ENCODE measurements at regions not wholly inside any gene's neighbourhood (a gene's known extent, or its start where the extent isn't known, plus 50 kb on each side); places are given as distances from the start of the nearest gene placed in this dataset.

DNA sequence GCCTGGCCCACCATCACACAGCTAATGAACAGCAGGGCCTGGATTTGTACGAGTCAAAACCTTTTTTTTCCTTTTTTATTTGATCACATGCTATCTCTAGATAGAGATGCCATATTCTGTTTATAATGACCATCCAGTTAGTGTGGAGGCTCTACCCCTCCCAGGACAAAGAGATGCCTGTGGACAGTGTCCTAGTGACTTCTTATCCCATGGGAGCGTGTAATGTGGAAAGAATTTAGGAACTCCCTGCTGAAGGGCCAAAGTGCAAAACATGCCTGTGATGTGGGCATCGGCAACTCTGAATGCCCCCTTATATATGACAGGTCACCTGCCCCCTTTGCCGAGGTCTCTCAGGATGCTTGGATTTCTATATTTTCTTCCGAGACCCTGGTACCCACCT, 292.2 kb downstream of the RRAGC start:
- TF ChIP-seq TAF1 (IDR thresholded peaks at IDR 0.05; ENCODE audit: borderline replicate concordance, insufficient read depth, low read length) (no peak), FOXP2 (optimal IDR thresholded peaks at IDR 0.05; ENCODE audit: borderline replicate concordance, extremely low read depth, extremely low read length, insufficient read depth) (no peak), POLR2AphosphoS5 (IDR thresholded peaks at IDR 0.05; ENCODE audit: low read depth, low read length) (no peak), SIN3A (IDR thresholded peaks at IDR 0.05; ENCODE audit: borderline replicate concordance, insufficient read depth, low read length) (no peak)
- TF ChIP-seq, protein P1, sequence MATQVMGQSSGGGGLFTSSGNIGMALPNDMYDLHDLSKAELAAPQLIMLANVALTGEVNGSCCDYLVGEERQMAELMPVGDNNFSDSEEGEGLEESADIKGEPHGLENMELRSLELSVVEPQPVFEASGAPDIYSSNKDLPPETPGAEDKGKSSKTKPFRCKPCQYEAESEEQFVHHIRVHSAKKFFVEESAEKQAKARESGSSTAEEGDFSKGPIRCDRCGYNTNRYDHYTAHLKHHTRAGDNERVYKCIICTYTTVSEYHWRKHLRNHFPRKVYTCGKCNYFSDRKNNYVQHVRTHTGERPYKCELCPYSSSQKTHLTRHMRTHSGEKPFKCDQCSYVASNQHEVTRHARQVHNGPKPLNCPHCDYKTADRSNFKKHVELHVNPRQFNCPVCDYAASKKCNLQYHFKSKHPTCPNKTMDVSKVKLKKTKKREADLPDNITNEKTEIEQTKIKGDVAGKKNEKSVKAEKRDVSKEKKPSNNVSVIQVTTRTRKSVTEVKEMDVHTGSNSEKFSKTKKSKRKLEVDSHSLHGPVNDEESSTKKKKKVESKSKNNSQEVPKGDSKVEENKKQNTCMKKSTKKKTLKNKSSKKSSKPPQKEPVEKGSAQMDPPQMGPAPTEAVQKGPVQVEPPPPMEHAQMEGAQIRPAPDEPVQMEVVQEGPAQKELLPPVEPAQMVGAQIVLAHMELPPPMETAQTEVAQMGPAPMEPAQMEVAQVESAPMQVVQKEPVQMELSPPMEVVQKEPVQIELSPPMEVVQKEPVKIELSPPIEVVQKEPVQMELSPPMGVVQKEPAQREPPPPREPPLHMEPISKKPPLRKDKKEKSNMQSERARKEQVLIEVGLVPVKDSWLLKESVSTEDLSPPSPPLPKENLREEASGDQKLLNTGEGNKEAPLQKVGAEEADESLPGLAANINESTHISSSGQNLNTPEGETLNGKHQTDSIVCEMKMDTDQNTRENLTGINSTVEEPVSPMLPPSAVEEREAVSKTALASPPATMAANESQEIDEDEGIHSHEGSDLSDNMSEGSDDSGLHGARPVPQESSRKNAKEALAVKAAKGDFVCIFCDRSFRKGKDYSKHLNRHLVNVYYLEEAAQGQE (IDR thresholded peaks at IDR 0.05; ENCODE audit: insufficient read depth in 1 of 2, low read depth in 2 of 2, low read length in 2 of 2), result no peak

DNA sequence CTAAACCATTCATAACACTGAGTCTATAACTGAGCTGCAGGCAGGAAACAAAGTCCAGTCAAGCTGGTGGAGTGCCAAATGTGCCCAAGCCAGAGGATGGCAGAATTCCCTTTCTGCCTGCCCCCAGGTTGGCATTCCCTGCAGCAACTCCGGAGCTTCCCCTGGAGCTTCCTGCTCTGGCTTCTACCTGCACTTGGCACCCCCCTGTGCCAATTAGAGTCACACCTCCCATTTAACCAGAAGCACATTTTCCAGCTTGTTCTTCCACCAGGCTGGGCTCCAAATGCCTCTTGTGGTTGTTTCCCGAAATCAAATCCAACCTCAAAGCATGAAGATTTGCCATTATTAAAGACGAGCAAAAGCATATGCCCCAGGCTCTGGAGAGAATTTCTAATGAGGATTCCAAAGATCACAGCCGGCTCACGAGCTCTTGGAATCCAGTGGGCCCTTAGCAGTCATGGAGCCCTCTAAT, 294.5 kb downstream of the RRAGC start:
- TF ChIP-seq SIN3A (IDR thresholded peaks at IDR 0.05; ENCODE audit: borderline replicate concordance, insufficient read depth, low read length), result no peak
- TF ChIP-seq POLR2AphosphoS5 (IDR thresholded peaks at IDR 0.05; ENCODE audit: low read depth, low read length), result no peak

DNA sequence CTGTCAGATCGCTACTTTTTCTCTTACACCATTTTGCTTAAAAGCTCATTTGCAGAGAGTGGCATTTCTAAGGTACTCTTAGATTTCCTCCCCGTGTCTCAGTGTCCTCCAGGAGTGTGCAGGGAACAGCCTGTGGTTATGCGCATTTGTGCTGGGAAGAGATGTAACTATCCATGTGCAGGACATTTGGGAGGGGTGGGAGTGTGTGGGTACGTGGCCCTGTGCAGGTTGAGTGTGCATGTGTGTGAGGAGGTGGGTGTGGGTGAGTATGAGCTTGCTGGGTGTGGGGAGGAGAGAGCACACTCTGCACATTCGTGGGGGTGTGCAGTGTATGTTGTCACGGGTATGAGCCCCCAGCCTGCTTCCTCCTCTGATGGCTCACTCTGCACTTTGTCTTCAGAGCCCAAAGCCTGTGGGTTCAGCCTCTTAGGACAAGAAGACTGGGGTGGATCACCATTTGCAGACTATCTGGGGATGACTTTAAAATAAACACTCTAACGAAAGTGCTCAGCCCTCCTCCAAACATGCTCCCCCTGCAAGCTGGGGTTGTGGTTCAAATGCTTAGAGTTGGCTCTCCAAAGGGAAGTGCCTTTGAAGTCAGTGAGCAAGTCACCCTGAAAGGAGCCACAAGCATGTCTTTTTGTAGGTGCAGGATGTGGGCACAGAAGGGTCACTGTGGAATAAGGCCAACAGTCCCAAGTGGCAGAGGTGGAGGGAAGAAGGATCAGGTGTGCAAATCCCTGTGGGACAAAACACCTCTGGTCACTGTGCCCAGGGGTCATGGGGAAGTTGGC, 295.4 kb downstream of the RRAGC start:
- TF ChIP-seq SIN3A (IDR thresholded peaks at IDR 0.05; ENCODE audit: borderline replicate concordance, insufficient read depth, low read length), result no peak
- no peak for TF ChIP-seq FOXP2 (optimal IDR thresholded peaks at IDR 0.05; ENCODE audit: borderline replicate concordance, extremely low read depth, extremely low read length, insufficient read depth)
- TF ChIP-seq, protein P1 (IDR thresholded peaks at IDR 0.05; ENCODE audit: insufficient read depth in 1 of 2, low read depth in 2 of 2, low read length in 2 of 2), result no peak
- TF ChIP-seq POLR2AphosphoS5 (IDR thresholded peaks at IDR 0.05; ENCODE audit: low read depth, low read length), result no peak
- TF ChIP-seq TAF1 (IDR thresholded peaks at IDR 0.05; ENCODE audit: borderline replicate concordance, insufficient read depth, low read length), result no peak

DNA sequence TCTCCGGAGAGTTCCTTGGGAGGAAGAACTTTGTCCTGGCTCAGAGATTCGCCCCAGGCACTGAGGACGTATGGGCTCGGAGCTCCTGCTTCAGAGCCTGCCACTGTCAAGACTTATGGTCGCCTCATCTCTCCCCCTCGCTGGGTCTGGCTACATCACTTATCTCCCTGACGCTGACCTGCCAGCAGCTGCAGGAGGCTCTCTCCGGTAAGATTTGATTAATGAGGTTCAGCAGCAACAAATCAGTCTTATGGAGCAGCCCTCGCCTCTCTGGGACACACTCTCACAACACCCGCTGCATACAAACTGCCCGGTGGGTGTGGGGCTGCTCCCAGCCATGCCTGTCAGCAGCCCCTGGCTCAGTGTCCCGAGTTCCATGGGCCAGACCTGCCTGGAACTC, 297.8 kb downstream of the RRAGC start:
- TF ChIP-seq POLR2AphosphoS5 (IDR thresholded peaks at IDR 0.05; ENCODE audit: low read depth, low read length) (no peak), TAF1 (IDR thresholded peaks at IDR 0.05; ENCODE audit: borderline replicate concordance, insufficient read depth, low read length) (no peak), FOXP2 (optimal IDR thresholded peaks at IDR 0.05; ENCODE audit: borderline replicate concordance, extremely low read depth, extremely low read length, insufficient read depth) (no peak)
- TF ChIP-seq, protein P1 (IDR thresholded peaks at IDR 0.05; ENCODE audit: insufficient read depth in 1 of 2, low read depth in 2 of 2, low read length in 2 of 2), result no peak

DNA sequence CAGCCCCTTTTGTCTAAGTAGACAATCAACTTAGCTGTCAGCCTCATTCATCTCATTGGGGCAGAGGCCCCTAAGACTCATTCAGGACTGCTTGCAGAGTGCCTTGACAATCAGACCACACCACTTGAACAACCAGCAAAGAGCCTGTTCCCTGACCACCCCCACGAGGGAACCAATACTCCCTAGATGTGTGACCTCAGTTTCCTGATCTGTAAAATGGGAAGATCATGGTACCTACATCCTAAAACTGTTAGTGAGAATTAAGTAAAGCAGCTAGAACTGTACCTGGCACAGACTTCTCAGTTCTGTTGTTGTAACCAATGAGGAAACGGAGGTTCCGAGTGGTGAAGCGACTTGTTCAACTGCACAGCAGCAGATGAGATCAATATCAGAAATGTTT, 298.5 kb downstream of the RRAGC start:
- TF ChIP-seq FOXP2 (optimal IDR thresholded peaks at IDR 0.05; ENCODE audit: borderline replicate concordance, extremely low read depth, extremely low read length, insufficient read depth) (no peak), TAF1 (IDR thresholded peaks at IDR 0.05; ENCODE audit: borderline replicate concordance, insufficient read depth, low read length) (no peak), POLR2AphosphoS5 (IDR thresholded peaks at IDR 0.05; ENCODE audit: low read depth, low read length) (no peak), SIN3A (IDR thresholded peaks at IDR 0.05; ENCODE audit: borderline replicate concordance, insufficient read depth, low read length) (no peak)
- TF ChIP-seq, protein P1 (IDR thresholded peaks at IDR 0.05; ENCODE audit: insufficient read depth in 1 of 2, low read depth in 2 of 2, low read length in 2 of 2), result no peak

Data from PFSK-1 (cell line).